ENCODE measurements at regions not wholly inside any gene's neighbourhood (a gene's known extent, or its start where the extent isn't known, plus 50 kb on each side); places are given as distances from the start of the nearest gene placed in this dataset.
"Not testable (repeated sequence)": the region's sequence is repeated elsewhere in the genome, so short reads cannot be mapped to it uniquely, and the experiment has no call there.

DNA sequence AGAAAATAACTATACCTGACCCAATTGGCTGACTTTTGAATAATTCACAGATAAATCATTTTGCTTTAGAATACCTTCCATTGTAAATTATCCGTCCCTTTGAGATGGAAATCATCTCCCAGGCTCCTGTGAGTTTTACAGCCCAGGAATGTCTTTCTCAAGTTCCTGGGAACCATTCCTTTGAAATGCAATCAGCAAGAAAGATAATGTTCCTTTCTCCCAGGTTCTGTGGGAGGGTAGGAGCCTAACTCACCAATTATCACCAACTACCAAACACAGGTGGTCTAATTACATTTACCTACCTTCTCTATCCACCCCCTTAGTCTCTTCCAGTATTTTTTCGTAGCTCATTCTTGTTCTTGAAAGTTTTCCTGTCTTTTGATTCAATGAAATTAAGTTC, 1016.0 kb downstream of the SOCS6 start:
- no peak for FAIRE-seq
- no peak for DNase-seq (ENCODE audit: insufficient read length, low spot score)

DNA sequence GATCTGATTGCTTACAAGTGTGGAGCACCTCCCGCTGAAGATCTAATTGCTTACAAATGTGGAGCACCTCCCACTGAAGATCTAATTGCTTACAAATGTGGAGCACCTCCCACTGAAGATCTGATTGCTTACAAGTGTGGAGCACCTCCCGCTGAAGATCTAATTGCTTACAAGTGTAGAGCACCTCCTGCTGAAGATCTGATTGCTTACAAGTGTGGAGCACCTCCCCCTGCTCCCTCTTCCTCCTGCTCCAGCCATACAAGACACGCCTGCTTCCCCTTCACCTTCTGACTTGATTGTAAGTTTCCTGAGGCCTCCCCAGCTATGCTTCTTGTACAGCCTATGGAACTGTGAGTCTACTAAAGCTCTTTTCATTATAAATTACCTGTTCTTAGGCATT, 1014.9 kb downstream of the SOCS6 start:
- not testable (repeated sequence) for FAIRE-seq; DNase-seq (ENCODE audit: insufficient read length, low spot score)

DNA sequence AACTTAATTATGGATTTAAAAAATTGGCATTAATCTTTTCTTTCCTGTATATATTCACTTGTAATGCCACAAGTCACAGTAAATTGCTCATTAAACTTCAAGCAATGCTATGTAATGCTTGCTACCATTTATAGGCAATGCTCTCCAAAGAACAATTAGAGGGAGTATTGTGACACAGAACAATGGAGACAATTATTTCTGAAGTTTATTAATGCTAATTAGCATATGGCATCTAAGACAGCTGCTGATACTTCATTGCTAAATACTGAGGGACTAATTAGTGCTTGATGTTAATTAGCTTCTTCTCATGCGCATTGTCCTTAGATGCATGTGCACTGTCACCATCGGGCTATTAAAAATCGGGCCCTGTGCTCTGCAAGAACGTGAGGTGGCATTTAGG, 1012.8 kb downstream of the SOCS6 start:
- DNase-seq (ENCODE audit: insufficient read length, low spot score) (no peak), FAIRE-seq (no peak)

DNA sequence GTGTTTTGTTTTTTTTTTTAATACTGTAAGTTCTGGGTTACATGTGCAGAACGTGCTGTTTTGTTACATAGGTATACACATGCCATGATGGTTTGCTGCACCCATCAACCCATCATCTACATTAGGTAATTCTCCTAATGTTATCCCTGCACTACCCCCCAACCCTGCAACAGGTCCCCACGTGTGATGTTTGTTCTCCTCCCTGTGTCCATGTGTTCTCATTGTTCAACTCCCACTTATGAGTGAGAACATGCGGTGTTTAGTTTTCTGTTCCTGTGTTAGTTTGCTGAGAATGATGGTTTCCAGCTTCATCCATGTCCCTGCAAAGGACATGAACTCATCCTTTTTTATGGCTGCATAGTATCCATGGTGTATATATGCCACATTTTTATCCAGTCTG, 1005.4 kb downstream of the SOCS6 start:
- DNase-seq (ENCODE audit: insufficient read length, low spot score); FAIRE-seq: not testable (repeated sequence)

DNA sequence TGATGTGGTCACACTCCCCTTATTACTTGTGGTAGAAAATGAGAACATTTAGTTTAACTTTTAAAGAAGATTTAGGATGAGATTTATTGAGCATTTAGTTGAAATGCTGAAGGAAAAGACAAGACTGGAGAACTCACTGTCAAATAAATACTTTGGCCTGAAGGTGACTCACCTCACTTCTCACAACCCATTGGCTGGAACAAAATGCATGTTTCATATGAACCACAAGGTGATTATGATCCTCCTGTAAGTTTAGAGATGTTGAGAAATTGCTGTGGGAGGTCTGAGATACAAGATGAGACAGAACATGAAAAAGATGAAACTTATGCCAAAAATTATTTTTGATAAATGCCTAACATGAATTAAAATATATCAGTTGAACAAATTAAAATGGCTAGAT, 1004.5 kb downstream of the SOCS6 start:
- no peak for DNase-seq (ENCODE audit: insufficient read length, low spot score)
- FAIRE-seq: no peak

DNA sequence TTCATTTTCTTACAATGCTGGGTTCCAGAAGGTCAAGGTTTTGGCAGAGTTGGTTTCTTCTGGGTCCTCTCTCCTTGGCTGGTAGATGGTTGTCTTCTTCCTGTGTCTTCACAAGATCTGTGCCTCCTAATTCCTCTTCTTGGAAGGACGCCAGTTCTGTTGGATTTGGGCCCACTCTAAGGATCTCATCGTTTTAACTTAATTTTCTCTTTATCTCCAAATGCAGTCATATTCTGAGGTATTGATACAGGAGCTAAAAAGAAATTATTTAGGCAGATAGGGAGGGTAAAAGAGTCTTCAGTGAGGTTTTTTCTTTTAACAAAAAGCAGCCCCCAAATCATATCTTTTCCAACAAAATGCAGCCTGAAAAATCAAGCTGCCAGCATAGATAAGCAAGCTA, 998.4 kb downstream of the SOCS6 start:
- no peak for FAIRE-seq

DNA sequence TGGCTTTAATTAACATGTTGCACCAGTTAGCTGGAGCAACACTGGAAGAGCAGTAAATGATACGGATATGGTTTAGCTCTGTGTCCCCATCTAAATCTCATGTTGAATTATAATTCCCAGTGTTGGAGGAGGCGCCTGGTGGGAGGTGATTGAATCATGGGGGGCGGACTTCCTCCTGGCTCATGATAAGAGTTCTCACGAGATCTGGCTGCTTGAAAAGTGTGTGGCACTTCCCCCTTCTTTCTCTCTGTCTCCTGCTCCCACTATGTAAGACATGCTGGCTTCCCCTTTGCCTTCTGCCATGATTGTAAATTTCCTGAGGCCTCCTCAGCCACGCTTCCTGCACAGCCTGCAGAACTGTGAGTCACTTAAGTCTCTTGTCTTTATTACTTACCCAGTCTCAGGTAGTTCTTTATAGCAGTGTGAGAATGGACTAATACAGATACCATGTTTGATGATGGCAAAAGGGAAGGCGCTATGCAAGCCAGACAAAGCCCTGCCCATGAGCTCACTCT, 963.6 kb downstream of the SOCS6 start:
- FAIRE-seq: no peak
- DNase-seq (ENCODE audit: insufficient read length, low spot score): no peak

More for the DNA sequence above, 998.4 kb downstream of the SOCS6 start:
- no peak for DNase-seq (ENCODE audit: insufficient read length, low spot score)

DNA sequence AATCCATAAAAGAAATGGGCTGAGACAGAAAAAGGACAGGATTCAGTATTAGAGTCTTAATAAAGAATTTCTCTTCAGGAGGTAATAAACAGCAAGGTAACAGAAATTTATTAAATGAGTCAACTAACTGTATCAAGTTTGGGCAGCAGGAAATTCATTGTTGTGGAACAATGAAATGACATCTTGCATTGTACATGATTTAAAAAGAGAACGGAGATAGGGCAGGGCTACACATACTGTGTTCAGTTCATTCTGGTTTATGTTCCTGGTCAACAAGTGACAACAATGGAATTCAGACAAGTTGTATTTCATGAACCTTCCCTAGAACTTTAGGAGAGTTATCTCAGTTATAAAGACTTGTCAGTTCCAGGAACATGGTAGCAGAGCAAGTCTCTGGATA, 961.3 kb downstream of the SOCS6 start:
- no peak for FAIRE-seq
- no peak for DNase-seq (ENCODE audit: insufficient read length, low spot score)

DNA sequence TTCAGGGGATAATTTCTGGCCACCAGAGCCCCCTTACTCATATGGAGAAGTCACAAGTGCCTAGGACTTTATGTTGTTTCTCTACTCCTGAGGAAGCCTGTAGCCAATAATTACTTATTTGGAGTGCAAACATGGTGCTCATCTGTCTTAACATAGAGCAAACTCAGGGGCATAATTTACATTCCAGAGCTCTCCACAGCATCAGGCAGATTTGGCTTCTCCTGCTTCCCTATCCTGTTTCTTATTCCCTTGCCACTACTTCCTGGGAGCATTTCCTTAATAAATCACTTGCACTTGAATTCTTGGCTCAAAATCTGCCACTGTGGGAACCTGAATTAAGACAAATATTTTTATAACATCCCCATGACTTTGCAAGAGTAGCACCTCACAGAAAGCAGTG, 960.9 kb downstream of the SOCS6 start:
- no peak for DNase-seq (ENCODE audit: insufficient read length, low spot score)
- FAIRE-seq: no peak

DNA sequence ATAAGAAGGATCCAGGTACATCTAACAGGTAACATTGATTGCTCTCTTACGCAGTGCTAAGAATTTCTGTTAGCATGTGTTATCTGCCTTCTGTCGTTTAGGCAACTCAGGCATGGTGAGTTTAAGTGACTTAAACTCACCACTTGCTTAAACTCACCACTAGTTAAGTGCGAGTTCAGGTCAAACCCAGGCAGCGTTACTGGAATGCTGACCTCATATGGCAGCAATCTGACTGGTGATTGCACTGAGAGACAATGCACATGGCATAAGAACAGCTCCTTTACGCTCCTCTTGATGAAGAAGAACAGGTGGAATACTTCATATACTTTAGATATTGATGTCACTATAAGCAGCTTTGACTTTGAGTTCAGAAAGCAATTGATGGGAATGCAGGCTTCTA, 954.1 kb downstream of the SOCS6 start:
- no peak for FAIRE-seq
- no peak for DNase-seq (ENCODE audit: insufficient read length, low spot score)

DNA sequence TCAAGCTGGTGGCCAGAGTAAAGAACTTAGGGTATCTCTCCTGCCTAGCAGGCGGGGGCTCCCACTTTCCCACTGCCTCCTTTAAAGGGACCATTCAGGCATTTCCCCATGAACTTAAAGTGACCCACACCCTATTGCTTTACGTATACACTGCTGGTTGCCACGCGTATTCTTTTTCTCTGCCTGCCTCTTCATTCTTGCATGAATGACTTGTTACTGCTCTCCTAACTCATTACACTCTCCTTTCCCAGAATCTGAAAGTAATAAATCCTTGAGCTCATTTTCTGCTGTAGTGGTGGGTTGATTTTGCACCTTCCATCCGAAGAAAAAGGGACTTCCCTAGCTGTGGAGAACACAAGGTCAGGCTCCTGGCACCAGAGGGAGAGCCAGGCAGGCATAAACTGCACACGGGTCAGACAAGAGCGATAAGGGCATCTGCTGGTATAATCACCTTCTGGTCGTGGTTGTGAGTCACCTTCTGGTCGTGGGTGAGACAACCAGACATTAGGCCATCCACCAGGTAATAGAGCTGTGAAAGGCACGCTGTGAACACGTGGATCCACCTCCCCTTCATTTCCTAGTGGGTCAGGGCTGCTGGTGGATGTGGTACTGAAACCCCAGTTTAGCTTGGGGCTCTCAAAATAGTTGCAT, 950.3 kb downstream of the SOCS6 start:
- FAIRE-seq (no peak), DNase-seq (ENCODE audit: insufficient read length, low spot score) (no peak)

DNA sequence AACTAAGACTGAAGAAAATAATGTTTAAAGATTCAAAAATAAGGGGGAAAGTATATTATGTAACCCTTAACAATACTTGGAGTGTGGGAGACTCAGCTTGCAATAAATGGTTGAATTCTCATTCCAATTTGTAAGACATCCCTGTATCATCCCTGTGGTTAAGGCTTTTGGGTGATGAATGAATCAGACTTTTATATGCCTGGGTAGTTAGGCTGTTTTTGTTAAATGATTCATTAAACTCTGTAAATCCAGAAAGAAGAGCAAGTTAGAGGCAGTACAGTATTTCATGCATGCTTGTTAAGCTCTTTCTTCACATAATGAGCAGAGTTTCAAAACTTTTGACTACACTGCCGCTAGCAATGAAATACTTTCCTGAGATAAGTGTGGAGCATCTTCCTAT, 948.8 kb downstream of the SOCS6 start:
- FAIRE-seq: no peak
- no peak for DNase-seq (ENCODE audit: insufficient read length, low spot score)

DNA sequence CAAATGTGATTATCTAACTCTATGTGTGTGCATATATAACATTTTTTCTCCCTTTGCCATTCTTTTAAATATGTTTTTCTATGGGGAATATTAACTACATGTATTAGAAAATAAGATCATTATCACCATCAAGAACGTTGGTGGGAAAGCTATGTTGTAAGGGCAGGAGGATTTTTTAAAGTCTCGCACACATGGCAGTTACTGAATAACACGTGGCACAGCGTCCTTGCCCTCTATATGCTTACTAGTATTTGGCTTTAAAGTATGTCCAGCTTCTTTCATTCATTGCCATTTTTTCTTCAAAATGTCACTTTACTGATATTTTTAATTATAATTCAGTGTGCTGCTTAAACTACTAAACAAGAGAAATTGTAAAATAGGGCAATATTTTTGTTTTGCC, 944.3 kb downstream of the SOCS6 start:
- DNase-seq (ENCODE audit: insufficient read length, low spot score): no peak
- FAIRE-seq: no peak

DNA sequence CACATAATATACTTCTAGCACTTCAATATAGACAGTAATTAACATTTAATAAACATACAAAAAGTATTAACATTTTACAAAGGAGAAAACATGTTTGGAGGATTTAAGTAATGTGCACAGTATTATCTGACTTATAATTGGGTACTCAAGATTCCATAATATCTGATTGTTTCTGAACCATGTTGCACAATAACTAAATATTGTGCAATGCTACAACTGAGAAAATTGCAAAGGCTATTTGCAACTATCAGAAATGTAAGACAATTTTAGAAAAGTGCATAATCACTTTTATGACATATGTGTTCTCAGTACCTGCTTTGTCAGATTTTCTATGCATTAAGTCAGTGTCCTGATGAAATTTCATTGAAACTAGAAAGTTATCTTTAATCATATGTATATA, 934.6 kb downstream of the SOCS6 start:
- no peak for FAIRE-seq
- no peak for DNase-seq (ENCODE audit: insufficient read length, low spot score)

DNA sequence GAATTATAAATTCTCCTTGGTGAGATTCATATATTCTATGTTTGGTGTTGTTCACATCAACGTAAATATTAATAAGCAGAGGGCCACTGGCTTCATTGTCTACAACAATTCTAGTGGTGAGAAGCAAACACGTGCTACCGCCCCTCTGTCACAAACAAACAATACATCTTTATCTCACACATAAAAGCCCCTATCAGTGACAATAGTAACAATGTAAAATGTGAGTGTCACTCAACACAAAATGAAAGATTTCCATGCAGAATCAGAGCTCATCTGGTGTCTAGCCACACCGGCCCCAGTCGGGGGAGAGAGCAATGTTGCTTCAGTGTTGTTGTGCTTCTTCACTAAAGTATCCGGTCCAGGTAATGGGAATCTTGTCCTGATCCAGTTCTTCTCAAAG, 932.6 kb downstream of the SOCS6 start:
- no peak for DNase-seq (ENCODE audit: insufficient read length, low spot score)
- FAIRE-seq: no peak

DNA sequence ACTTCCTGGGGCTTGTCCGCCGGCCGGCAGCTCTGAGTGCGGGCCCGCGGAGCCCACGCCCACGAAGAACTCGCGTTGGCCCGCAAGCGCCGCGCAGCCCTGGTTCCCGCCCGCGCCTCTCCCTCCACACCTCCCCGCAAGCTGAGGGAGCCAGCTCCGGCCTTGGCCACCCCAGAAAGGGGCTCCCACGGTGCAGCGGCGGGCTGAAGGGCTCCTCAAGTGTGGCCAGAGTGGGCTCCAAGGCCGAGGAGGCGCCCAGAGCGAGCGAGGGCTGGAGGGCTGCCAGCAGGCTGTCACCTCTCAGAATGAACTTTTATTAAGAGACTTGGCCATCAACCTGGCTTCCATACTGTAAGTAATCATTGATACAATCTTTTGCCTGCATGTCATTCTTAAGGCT, 923.9 kb downstream of the SOCS6 start:
- not testable (repeated sequence) for DNase-seq (ENCODE audit: insufficient read length, low spot score)

DNA sequence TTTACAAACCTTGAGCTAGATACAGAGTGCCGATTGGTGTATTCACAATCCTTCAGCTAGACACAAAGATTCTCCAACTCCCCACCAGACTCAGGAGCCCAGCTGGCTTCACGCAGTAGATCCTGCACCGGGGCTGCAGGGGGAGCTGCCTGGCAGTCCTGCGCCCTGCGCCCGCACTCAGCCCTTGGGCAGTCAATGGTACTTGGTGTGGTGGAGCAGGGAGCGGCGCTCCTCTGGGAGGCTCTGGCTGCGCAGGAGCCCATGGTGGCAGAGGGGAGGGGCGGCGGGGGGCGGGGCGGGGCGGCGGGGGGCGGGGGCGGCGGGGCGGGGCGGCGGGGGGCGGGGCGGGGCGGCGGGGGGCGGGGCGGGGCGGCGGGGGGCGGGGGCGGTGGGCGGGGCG, 923.4 kb downstream of the SOCS6 start:
- FAIRE-seq (no peak), DNase-seq (ENCODE audit: insufficient read length, low spot score) (no peak)

More for the DNA sequence above, 923.9 kb downstream of the SOCS6 start:
- not testable (repeated sequence) for FAIRE-seq

DNA sequence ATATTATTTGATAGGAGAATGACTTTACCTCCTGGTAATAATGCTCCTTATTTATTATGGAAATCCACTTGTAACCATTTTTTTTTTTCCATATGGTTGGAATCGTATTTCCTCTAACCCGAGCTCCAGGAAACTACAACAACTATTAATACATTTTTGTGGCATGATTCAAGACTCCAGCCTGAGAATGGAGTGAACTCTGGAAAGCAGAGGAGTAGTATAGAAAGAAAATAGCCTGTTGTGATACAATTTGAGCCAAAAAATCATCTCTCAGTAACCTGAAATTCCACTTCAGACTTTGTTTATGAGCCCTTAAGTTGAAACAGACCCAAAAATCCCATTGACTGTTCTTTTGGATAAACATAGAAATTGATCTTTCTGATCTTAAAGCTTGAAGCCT, 921.1 kb downstream of the SOCS6 start:
- FAIRE-seq (no peak), DNase-seq (ENCODE audit: insufficient read length, low spot score) (no peak)

DNA sequence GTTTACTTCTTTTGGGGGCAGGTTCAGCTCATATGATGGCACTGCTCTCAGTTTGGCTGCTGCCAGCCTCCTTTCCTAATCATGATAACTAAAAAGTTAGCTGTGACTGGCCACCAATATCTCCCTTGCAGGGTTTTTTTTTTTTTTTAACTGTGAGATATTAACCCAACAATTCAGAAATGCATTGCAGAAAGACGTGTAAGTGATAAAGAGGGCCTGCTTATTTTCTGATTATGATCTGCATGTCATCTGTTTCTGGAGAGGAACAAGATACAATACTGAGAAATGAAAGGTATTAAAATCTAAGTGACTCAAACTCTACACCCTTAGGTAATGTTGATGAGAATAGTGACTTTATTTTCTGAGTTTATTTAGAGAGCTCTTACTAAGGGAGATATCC, 905.6 kb downstream of the SOCS6 start:
- DNase-seq (ENCODE audit: insufficient read length, low spot score): no peak
- no peak for FAIRE-seq

DNA sequence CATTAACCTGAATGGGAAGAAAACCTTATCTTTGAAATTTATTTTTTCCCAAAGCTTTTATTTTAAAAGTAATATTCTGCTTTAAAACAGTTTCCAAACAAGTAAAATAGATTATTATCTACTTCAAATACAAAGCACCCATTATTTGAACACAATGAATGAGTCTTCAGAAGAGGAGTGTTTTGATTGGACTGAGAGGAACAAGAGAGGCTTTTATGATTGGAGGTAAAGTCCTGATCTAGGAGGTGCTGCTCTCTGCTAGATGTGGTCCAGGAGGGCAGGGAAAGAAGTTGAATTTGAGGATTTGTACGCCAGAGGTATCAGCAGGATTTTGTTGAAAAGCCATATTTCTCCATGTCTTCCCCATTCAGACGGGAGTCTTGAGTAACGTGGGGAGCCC, 900.7 kb downstream of the SOCS6 start:
- DNase-seq (ENCODE audit: insufficient read length, low spot score) (no peak), FAIRE-seq (no peak)

DNA sequence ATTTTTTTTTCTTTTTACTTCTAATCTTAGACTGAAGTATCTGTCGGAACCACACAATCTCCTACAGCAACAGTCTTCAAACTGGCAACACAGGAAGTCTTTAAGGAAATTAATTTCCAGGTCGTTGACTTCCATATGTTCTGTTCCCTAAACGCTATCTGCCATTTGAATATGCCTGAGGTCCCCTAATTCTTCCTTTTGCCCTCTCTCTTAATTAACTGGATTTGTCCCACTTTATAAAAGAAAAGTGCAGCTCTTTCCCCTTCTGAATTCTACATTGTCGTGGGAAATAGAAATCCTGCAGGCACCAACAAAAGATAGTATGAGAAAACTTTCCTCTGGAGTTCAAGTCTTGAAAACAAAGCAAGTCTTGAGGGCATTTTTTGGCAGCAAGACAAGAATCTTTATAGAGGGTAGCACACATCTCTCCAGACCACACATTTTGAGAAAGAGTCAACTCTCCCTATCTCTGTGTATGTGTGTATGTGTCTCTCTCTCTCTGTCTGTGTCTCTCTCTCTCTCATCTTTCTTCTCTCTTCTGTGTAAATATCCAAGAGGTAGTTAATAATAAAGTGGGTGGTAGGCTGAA, 879.8 kb downstream of the SOCS6 start:
- DNase-seq (ENCODE audit: insufficient read length, low spot score) (no peak), FAIRE-seq (no peak)

DNA sequence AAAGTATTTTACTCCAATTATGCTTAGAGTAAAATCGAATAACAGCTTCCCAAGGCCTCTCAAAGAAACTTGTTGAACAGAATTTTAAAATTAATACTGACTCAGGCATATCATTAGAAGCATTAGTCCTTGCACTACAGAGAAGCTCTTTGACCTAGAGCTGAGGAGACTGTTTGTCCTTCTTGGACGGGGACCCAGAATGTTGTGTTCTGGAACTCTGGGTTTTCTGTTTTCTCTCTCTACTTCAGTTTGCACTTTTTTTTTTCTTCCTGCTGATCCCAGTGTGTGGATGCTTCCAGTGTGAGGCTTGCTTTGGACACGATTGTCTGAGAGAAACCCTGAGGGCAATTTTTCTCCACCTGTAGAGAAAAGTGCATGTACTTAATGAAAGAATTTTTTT, 847.6 kb downstream of the SOCS6 start:
- FAIRE-seq (no peak), DNase-seq (ENCODE audit: insufficient read length, low spot score) (no peak)

DNA sequence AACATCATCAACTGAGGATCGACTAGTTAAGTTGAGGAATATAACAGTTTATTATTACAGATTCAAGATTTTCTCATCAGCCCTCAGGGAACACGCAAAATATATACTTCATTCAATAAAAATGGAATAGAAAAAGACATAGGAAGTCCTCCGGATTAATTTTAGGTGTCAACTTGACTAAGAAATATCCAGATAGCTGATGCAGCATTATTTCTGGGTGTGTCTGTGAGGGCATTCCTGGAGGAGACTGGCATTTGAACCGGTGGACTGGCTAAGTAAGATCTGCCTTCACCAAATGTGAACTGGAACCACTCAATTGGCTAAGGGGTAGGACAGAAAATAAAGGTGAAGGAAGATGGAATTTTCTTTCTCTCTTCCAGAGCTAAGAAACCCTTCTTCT, 845.3 kb downstream of the SOCS6 start:
- DNase-seq (ENCODE audit: insufficient read length, low spot score) (no peak), FAIRE-seq (no peak)
